ENCODE measurements at regions not wholly inside any gene's neighbourhood (a gene's known extent, or its start where the extent isn't known, plus 50 kb on each side); places are given as distances from the start of the nearest gene placed in this dataset.

DNA sequence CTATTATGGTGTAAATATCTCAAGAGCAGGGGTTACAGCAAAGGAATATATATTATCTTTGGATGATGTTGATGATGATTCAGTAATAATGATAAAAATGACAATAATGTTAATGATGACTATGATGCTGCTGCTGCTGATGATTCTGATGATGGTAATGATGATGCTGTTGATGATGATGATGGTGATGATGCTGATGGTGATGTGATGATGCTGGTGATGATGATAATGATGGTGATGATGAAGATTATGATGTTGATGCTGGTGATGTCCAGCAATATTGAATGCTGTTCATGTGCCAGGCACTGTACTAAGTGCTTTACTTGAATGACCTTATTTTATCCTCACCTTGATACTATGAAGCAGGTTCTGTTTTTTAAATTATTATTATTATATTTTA is 226.0 kb upstream of the ANKH start:
- Histone ChIP-seq H2AK5ac (ENCODE audit: low read depth, low read length) (no peak overlapping the region), H3K23ac (ENCODE audit: low read depth, low read length) (no peak overlapping the region), H4K91ac (ENCODE audit: insufficient read depth, low read depth, low read length) (no peak overlapping the region), H4K5ac (ENCODE audit: low read depth, low read length) (no peak overlapping the region), H2BK20ac (ENCODE audit: low read depth, low read length) (no peak overlapping the region), H3K4ac (ENCODE audit: low read depth, low read length) (no peak overlapping the region), H3K4me2 (ENCODE audit: low read depth, low read length) (no peak overlapping the region), H3K14ac (replicated peaks; ENCODE audit: low read depth, low read length) (no peak overlapping the region), H3K36me3 (ENCODE audit: control insufficient read depth, insufficient read depth, low read length) (no peaks in the 10 kb centered on the region), H2AFZ (replicated peaks; ENCODE audit: low read length, poor library complexity) (no peak overlapping the region), H3K9me1 (ENCODE audit: insufficient read depth, low read length) (no peaks in the 10 kb centered on the region), H3K18ac (ENCODE audit: low read depth, low read length) (no peak overlapping the region), H2BK5ac (ENCODE audit: low read depth, low read length, poor library complexity, severe bottlenecking) (no peak overlapping the region), H3K4me3 (ENCODE audit: insufficient read depth, low read depth, low read length) (no peak overlapping the region), H3K4me1 (ENCODE audit: control insufficient read depth, insufficient read depth, low read length) (no peaks in the 10 kb centered on the region), H4K8ac (ENCODE audit: low read depth in 2 of 2, low read length in 2 of 2) (no peak overlapping the region), H3K27ac (ENCODE audit: insufficient read depth, low read length) (no peak overlapping the region), H2BK15ac (ENCODE audit: low read depth, low read length) (no peak overlapping the region), H3K27me3 (ENCODE audit: control insufficient read depth, insufficient read depth, low read length) (peaks cover 4% of the 10 kb centered on the region), H2AK9ac (replicated peaks; ENCODE audit: low read depth, low read length, poor library complexity) (no peak overlapping the region), H3K56ac (ENCODE audit: extremely low read depth, insufficient read depth, low read length) (no peak overlapping the region), H3K9ac (ENCODE audit: low read depth, low read length) (no peak overlapping the region), H4K20me1 (ENCODE audit: insufficient read depth, low read length) (no peaks in the 10 kb centered on the region), H3K79me1 (ENCODE audit: low read depth in 1 of 2, low read length in 2 of 2) (no peaks in the 10 kb centered on the region), H2BK120ac (ENCODE audit: low read depth, low read length) (no peak overlapping the region), H3K9me3 (ENCODE audit: control insufficient read depth, insufficient read depth, low read length) (no peaks in the 10 kb centered on the region)
- intact Hi-C loops (cut with micrococcal nuclease), result no loop called here
- CTCF ChIA-PET, result no interaction called here
- TF ChIP-seq MXI1 (IDR thresholded peaks at IDR 0.05; ENCODE audit: borderline replicate concordance, low read depth, low read length) (no peak), RAD21 (IDR thresholded peaks at IDR 0.05; ENCODE audit: low read length) (no peak), RCOR1 (IDR thresholded peaks at IDR 0.05; ENCODE audit: insufficient replicate concordance, low read length) (no peak), CEBPB (IDR thresholded peaks at IDR 0.05; ENCODE audit: low read depth, low read length) (no peak), MAFK (IDR thresholded peaks at IDR 0.05; ENCODE audit: low read depth, low read length) (no peak), POLR2A (IDR thresholded peaks at IDR 0.05; ENCODE audit: low read depth, low read length) (no peak), BHLHE40 (IDR thresholded peaks at IDR 0.05; ENCODE audit: low read depth, low read length) (no peak), FOS (IDR thresholded peaks at IDR 0.05; ENCODE audit: low read depth, low read length) (no peak), SMC3 (IDR thresholded peaks at IDR 0.05; ENCODE audit: low read depth, low read length) (no peak), MAZ (IDR thresholded peaks at IDR 0.05; ENCODE audit: borderline replicate concordance, low read depth, low read length) (no peak), RFX5 (IDR thresholded peaks at IDR 0.05; ENCODE audit: low read depth, low read length) (no peak), NFE2L2 (IDR thresholded peaks at IDR 0.05; ENCODE audit: low read depth, low read length) (no peak), CHD1 (IDR thresholded peaks at IDR 0.05; ENCODE audit: low read depth, low read length) (no peak)
- TF ChIP-seq, protein P1, sequence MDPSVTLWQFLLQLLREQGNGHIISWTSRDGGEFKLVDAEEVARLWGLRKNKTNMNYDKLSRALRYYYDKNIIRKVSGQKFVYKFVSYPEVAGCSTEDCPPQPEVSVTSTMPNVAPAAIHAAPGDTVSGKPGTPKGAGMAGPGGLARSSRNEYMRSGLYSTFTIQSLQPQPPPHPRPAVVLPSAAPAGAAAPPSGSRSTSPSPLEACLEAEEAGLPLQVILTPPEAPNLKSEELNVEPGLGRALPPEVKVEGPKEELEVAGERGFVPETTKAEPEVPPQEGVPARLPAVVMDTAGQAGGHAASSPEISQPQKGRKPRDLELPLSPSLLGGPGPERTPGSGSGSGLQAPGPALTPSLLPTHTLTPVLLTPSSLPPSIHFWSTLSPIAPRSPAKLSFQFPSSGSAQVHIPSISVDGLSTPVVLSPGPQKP (IDR thresholded peaks at IDR 0.05; ENCODE audit: borderline replicate concordance, low read depth, low read length), result no peak
- TF ChIP-seq, protein P2, sequence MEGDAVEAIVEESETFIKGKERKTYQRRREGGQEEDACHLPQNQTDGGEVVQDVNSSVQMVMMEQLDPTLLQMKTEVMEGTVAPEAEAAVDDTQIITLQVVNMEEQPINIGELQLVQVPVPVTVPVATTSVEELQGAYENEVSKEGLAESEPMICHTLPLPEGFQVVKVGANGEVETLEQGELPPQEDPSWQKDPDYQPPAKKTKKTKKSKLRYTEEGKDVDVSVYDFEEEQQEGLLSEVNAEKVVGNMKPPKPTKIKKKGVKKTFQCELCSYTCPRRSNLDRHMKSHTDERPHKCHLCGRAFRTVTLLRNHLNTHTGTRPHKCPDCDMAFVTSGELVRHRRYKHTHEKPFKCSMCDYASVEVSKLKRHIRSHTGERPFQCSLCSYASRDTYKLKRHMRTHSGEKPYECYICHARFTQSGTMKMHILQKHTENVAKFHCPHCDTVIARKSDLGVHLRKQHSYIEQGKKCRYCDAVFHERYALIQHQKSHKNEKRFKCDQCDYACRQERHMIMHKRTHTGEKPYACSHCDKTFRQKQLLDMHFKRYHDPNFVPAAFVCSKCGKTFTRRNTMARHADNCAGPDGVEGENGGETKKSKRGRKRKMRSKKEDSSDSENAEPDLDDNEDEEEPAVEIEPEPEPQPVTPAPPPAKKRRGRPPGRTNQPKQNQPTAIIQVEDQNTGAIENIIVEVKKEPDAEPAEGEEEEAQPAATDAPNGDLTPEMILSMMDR (conservative IDR thresholded peaks at IDR 0.05; ENCODE audit: low read depth, low read length), result no peak
- TF ChIP-seq, protein P3, sequence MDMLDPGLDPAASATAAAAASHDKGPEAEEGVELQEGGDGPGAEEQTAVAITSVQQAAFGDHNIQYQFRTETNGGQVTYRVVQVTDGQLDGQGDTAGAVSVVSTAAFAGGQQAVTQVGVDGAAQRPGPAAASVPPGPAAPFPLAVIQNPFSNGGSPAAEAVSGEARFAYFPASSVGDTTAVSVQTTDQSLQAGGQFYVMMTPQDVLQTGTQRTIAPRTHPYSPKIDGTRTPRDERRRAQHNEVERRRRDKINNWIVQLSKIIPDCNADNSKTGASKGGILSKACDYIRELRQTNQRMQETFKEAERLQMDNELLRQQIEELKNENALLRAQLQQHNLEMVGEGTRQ (IDR thresholded peaks at IDR 0.05; ENCODE audit: low read depth, low read length), result no peak
- no peak for ATAC-seq (ENCODE audit: low read depth)
- POLR2A ChIA-PET (ENCODE audit: unreplicated experiment), result no interaction called here
- BruUV-seq (replicated peaks), result no TSS peak
- in situ Hi-C loops (cut with MboI; ENCODE audit: low sequenced_read_pairs), result no loop called here
- dilution Hi-C loops (cut with HindIII; ENCODE audit: low sequenced_read_pairs, unreplicated experiment), result no loop called here
- DNase-seq, result no peak

Measured in IMR-90 (cell line).